ENCODE measurements at regions not wholly inside any gene's neighbourhood (a gene's known extent, or its start where the extent isn't known, plus 50 kb on each side); places are given as distances from the start of the nearest gene placed in this dataset.

- peak; percentile 85 for DNase-seq
- TF ChIP-seq CTCF (IDR thresholded peaks at IDR 0.05): peak; percentile 97
- peaks cover 5% of the 10 kb centered on the region for H3K27me3 ChIP-seq (ENCODE audit: low read depth)
- peak overlapping the region; percentile 69 for H3K4me3 ChIP-seq
- intact Hi-C loops (cut with DNase I): loop anchor here (5.0 kb wide), 1 partner anchor 82 kb away; the partner anchor contains the start of gene SSBP3
- ATAC-seq: peak; percentile 85 to 90
- H3K4me1 ChIP-seq: peaks cover 38% of the 10 kb centered on the region
- peak overlapping the region; percentile 91 for H3K27ac ChIP-seq
- no peaks in the 10 kb centered on the region for H3K36me3 ChIP-seq
- H3K9me3 ChIP-seq: no peaks in the 10 kb centered on the region
Measured at GRCh38 chr1:54488779-54489626, 59.0 kb upstream of the ACOT11 start.

DNA sequence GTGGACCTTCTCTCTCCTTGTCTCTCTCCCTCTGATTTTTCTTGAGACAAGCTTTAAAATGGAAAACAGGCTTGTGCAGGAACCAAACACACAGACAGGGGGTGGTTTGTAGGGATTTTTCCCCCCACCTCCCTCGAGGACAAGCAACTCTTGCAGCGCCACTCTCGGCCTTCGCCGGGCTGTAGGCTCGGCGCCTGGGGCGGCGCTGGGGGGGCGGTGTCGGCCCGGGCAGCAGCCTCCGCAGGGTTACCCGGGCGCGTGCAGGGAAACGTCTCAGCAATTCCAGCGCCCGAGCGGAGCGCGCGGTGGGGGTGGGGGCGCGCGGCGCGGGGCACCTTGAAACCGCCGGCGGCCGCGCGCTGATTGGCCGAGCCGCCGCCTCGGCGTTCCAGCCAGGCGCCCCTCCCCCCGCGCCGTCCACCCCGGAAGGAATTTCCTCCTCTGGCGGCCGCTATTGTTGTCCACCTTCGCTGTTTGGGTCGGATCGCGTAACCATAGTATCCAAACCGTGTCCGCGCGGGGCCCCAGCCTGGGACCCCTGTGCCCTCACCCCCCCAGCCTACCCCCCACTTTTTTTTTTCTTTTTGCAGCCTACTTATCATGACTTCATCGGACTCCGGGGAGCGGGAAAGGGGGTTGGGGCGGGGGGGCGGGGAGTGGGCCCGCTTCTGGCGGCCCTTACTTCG, 59.8 kb upstream of the ACOT11 start:
- peak overlapping the region; percentile 69 for H3K4me3 ChIP-seq
- H3K9me3 ChIP-seq: no peaks in the 10 kb centered on the region
- H3K27ac ChIP-seq: peak overlapping the region; percentile 91
- intact Hi-C loops (cut with DNase I): loop anchor here (5.0 kb wide), 1 partner anchor 81 kb away; the partner anchor contains the start of gene SSBP3
- peaks cover 38% of the 10 kb centered on the region for H3K4me1 ChIP-seq
- peaks cover 5% of the 10 kb centered on the region for H3K27me3 ChIP-seq (ENCODE audit: low read depth)
- DNase-seq (peak; percentile 93), ATAC-seq (peak; percentile 89 to 94)
- no peaks in the 10 kb centered on the region for H3K36me3 ChIP-seq
- TF ChIP-seq CTCF (IDR thresholded peaks at IDR 0.05): peak; percentile 25

DNA sequence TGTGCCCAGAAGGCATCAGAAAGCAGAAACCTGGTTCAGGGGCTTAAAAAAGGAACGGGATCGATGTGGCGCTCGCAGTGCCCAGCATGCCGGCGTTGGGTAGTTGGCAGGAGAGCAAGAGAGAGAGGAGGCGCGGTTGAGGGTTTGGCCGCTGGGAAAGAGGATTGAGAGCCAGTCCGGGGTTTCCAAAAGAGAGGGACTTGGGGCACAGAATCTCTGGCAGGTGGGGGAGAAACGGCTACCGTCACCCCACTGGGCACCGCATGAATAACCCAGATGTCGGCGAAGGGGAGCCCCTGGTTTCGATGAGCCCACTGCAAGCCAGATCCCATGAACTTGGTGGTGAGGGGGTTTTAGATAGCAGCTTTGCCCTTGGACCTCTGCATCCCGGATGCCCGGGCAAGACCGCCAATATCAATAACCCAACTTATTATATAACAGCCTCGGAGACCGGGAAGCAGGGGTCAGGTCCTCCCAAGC, 60.4 kb upstream of the ACOT11 start:
- peak in 1 of 2 donors; percentile 25 for ATAC-seq
- TF ChIP-seq CTCF (IDR thresholded peaks at IDR 0.05): no peak
- no peak for DNase-seq
- intact Hi-C loops (cut with DNase I): loop anchor here (5.0 kb wide), 1 partner anchor 80 kb away; the partner anchor contains the start of gene SSBP3
- Histone ChIP-seq H3K4me3 (peak overlapping the region; percentile 69), H3K4me1 (peaks cover 38% of the 10 kb centered on the region), H3K27me3 (ENCODE audit: low read depth) (peaks cover 5% of the 10 kb centered on the region), H3K9me3 (no peaks in the 10 kb centered on the region), H3K27ac (peak overlapping the region; percentile 91), H3K36me3 (no peaks in the 10 kb centered on the region)

DNA sequence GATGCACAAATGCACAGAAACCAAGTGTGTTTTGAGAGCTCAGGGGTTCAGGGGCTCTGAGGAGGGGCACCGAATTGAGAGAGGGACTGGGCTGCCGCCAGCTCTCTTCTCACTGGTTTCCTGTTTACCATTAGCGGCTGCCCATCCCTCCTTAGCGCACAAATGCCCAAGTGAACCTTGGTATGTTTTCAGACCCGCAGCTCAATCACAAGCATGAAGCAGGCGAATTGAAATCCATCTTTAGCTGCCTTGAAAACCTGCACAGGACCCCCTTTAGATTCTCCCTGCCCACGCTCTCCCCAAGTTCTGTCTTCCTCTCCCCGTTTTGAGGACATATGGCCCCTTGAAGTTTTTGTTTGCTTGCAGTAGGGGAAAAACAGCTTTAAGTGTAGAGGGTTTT, 61.1 kb upstream of the ACOT11 start:
- Histone ChIP-seq H3K36me3 (no peaks in the 10 kb centered on the region), H3K9me3 (no peaks in the 10 kb centered on the region), H3K4me3 (no peak overlapping the region), H3K4me1 (peaks cover 38% of the 10 kb centered on the region), H3K27me3 (ENCODE audit: low read depth) (peaks cover 5% of the 10 kb centered on the region), H3K27ac (peak overlapping the region; percentile 38)
- no peak for DNase-seq
- no peak for TF ChIP-seq CTCF (IDR thresholded peaks at IDR 0.05)
- intact Hi-C loops (cut with DNase I): loop anchor here (5.0 kb wide), 1 partner anchor 80 kb away; the partner anchor contains the start of gene SSBP3
- no peak for ATAC-seq

DNA sequence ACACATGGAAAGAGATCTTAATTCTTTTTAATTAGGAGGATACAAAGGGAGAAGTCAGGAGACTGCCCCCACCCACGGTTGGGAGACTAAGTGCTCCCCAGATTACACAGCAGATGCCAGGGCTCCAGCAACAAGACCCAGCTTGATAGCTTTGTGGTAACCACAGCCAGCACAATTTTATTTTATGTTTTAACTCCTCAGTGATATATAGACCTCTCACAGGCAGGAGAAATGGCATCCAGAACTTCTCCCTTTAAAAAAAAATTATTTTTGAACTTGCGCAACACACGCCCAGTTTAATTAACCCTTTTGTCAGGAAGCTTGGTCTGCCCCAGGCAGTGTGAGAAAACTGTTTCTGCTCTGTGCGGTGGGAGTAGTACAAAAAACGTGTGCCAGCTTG, 62.6 kb upstream of the ACOT11 start:
- no peak for DNase-seq
- peaks cover 52% of the 10 kb centered on the region for H3K4me1 ChIP-seq
- no peak for TF ChIP-seq CTCF (IDR thresholded peaks at IDR 0.05)
- no peaks in the 10 kb centered on the region for H3K27me3 ChIP-seq (ENCODE audit: low read depth)
- intact Hi-C loops (cut with DNase I): loop anchor here (5.0 kb wide), 1 partner anchor 78 kb away; the partner anchor contains the start of gene SSBP3
- H3K9me3 ChIP-seq: no peaks in the 10 kb centered on the region
- H3K27ac ChIP-seq: no peak overlapping the region
- no peak overlapping the region for H3K4me3 ChIP-seq
- ATAC-seq: no peak
- H3K36me3 ChIP-seq: no peaks in the 10 kb centered on the region
